ENCODE measurements at regions not wholly inside any gene's neighbourhood (a gene's known extent, or its start where the extent isn't known, plus 50 kb on each side); places are given as distances from the start of the nearest gene placed in this dataset.

GRCh38 chr2:126358122-126358521 is 297.8 kb upstream of the GYPC start:
- no peaks in the 10 kb centered on the region for H3K36me3 Mint-ChIP-seq (ENCODE audit: low read depth)
- H3K4me3 Mint-ChIP-seq = no peak overlapping the region

GRCh38 chr2:126359494-126359893 is 296.5 kb upstream of the GYPC start:
- no peak overlapping the region for H3K27ac Mint-ChIP-seq
- Histone ChIP-seq H3K9me2 (ENCODE audit: insufficient read depth) (no peaks in the 10 kb centered on the region), H3K4me3 (no peak overlapping the region), H3K4me2 (no peak overlapping the region), H3K27me3 (ENCODE audit: insufficient read depth) (no peaks in the 10 kb centered on the region), H3K4me1 (ENCODE audit: insufficient read depth) (no peaks in the 10 kb centered on the region), H3F3A (replicated peaks; ENCODE audit: low read depth) (no peaks in the 10 kb centered on the region), H4K20me1 (replicated peaks; ENCODE audit: insufficient read depth) (no peaks in the 10 kb centered on the region), H3K36me3 (ENCODE audit: insufficient read depth) (no peaks in the 10 kb centered on the region), H3K79me2 (replicated peaks; ENCODE audit: insufficient read depth) (no peaks in the 10 kb centered on the region), H2AFZ (no peak overlapping the region), H3K27ac (ENCODE audit: low read depth) (no peak overlapping the region)
- TF ChIP-seq, protein P1, sequence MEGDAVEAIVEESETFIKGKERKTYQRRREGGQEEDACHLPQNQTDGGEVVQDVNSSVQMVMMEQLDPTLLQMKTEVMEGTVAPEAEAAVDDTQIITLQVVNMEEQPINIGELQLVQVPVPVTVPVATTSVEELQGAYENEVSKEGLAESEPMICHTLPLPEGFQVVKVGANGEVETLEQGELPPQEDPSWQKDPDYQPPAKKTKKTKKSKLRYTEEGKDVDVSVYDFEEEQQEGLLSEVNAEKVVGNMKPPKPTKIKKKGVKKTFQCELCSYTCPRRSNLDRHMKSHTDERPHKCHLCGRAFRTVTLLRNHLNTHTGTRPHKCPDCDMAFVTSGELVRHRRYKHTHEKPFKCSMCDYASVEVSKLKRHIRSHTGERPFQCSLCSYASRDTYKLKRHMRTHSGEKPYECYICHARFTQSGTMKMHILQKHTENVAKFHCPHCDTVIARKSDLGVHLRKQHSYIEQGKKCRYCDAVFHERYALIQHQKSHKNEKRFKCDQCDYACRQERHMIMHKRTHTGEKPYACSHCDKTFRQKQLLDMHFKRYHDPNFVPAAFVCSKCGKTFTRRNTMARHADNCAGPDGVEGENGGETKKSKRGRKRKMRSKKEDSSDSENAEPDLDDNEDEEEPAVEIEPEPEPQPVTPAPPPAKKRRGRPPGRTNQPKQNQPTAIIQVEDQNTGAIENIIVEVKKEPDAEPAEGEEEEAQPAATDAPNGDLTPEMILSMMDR (conservative IDR thresholded peaks at IDR 0.05; ENCODE audit: low read depth in 2 of 2) = peak; percentile 29 to 38
- TF ChIP-seq ZNF331 (CRISPR knock-in tag; IDR thresholded peaks at IDR 0.05; ENCODE audit: low read depth) (no peak), EZH2phosphoT487 (IDR thresholded peaks at IDR 0.05; ENCODE audit: unreplicated experiment) (no peak)
- H3K27me3 Mint-ChIP-seq (ENCODE audit: insufficient read depth, low read depth, poor library complexity) = no peaks in the 10 kb centered on the region
- H3K36me3 Mint-ChIP-seq (ENCODE audit: low read depth) = no peaks in the 10 kb centered on the region
- H3K9me3 Mint-ChIP-seq = no peaks in the 10 kb centered on the region
- ATAC-seq (no peak; the same call in 1 of the 3 replicates), DNase-seq (ENCODE audit: low spot score) (peak; percentile 33)
- no peak overlapping the region for H3K4me3 Mint-ChIP-seq
- no peaks in the 10 kb centered on the region for H3K4me1 Mint-ChIP-seq

More at GRCh38 chr2:126358122-126358521, 297.8 kb upstream of the GYPC start:
- DNase-seq (ENCODE audit: low spot score) (no peak), ATAC-seq (no peak)
- no peaks in the 10 kb centered on the region for H3K79me2 ChIP-seq (replicated peaks; ENCODE audit: insufficient read depth)
- H3K36me3 ChIP-seq (ENCODE audit: insufficient read depth) = peaks cover 3% of the 10 kb centered on the region; the same call in 1 of the 2 replicates
- H3K27ac Mint-ChIP-seq = no peak overlapping the region
- H3F3A ChIP-seq (replicated peaks; ENCODE audit: low read depth) = no peaks in the 10 kb centered on the region
- no peaks in the 10 kb centered on the region for H3K27me3 Mint-ChIP-seq (ENCODE audit: insufficient read depth, low read depth, poor library complexity)
- H3K4me3 ChIP-seq = no peak overlapping the region
- no peaks in the 10 kb centered on the region for H3K4me1 ChIP-seq (ENCODE audit: insufficient read depth)
- H4K20me1 ChIP-seq (replicated peaks; ENCODE audit: insufficient read depth) = no peaks in the 10 kb centered on the region
- no peaks in the 10 kb centered on the region for H3K27me3 ChIP-seq (ENCODE audit: insufficient read depth)
- no peak overlapping the region for H3K4me2 ChIP-seq
- H3K27ac ChIP-seq (ENCODE audit: low read depth) = no peak overlapping the region
- no peak for TF ChIP-seq EZH2phosphoT487 (IDR thresholded peaks at IDR 0.05; ENCODE audit: unreplicated experiment)
- H2AFZ ChIP-seq = no peak overlapping the region
- H3K9me2 ChIP-seq (ENCODE audit: insufficient read depth) = no peaks in the 10 kb centered on the region
- H3K9me3 Mint-ChIP-seq = no peaks in the 10 kb centered on the region
- H3K4me1 Mint-ChIP-seq = no peaks in the 10 kb centered on the region

GRCh38 chr2:126367361-126367760 is 288.6 kb upstream of the GYPC start:
- H2AFZ ChIP-seq = no peak overlapping the region
- H3K9me3 Mint-ChIP-seq = no peaks in the 10 kb centered on the region; the same call in 2 of the 3 replicates
- no peaks in the 10 kb centered on the region for H3K27me3 ChIP-seq (ENCODE audit: insufficient read depth)
- H3K9me2 ChIP-seq (ENCODE audit: insufficient read depth) = no peaks in the 10 kb centered on the region
- no peaks in the 10 kb centered on the region for H3K36me3 ChIP-seq (ENCODE audit: insufficient read depth)
- no peak overlapping the region for H3K4me3 ChIP-seq
- no peaks in the 10 kb centered on the region for H3K79me2 ChIP-seq (replicated peaks; ENCODE audit: insufficient read depth)
- H3K4me3 Mint-ChIP-seq = no peak overlapping the region
- no peaks in the 10 kb centered on the region for H3K36me3 Mint-ChIP-seq (ENCODE audit: low read depth)
- DNase-seq (ENCODE audit: low spot score) = no peak
- H3K4me1 ChIP-seq (ENCODE audit: insufficient read depth) = no peaks in the 10 kb centered on the region
- H3K4me1 Mint-ChIP-seq = peaks cover 6% of the 10 kb centered on the region; the same call in 2 of the 3 replicates
- no peak overlapping the region for H3K4me2 ChIP-seq
- no peaks in the 10 kb centered on the region for H3F3A ChIP-seq (replicated peaks; ENCODE audit: low read depth)
- H4K20me1 ChIP-seq (replicated peaks; ENCODE audit: insufficient read depth) = no peaks in the 10 kb centered on the region
- no peak for ATAC-seq
- peaks cover 4% of the 10 kb centered on the region for H3K27me3 Mint-ChIP-seq (ENCODE audit: insufficient read depth, low read depth, poor library complexity)
- H3K27ac Mint-ChIP-seq = no peak overlapping the region
- no peak overlapping the region for H3K27ac ChIP-seq (ENCODE audit: low read depth)
- TF ChIP-seq ZNF331 (CRISPR knock-in tag; IDR thresholded peaks at IDR 0.05; ENCODE audit: low read depth) (no peak), JUNB (IDR thresholded peaks at IDR 0.05; ENCODE audit: unreplicated experiment) (no peak)
- TF ChIP-seq, protein P1 (conservative IDR thresholded peaks at IDR 0.05; ENCODE audit: low read depth in 2 of 2) = no peak
- TF ChIP-seq, protein P2, sequence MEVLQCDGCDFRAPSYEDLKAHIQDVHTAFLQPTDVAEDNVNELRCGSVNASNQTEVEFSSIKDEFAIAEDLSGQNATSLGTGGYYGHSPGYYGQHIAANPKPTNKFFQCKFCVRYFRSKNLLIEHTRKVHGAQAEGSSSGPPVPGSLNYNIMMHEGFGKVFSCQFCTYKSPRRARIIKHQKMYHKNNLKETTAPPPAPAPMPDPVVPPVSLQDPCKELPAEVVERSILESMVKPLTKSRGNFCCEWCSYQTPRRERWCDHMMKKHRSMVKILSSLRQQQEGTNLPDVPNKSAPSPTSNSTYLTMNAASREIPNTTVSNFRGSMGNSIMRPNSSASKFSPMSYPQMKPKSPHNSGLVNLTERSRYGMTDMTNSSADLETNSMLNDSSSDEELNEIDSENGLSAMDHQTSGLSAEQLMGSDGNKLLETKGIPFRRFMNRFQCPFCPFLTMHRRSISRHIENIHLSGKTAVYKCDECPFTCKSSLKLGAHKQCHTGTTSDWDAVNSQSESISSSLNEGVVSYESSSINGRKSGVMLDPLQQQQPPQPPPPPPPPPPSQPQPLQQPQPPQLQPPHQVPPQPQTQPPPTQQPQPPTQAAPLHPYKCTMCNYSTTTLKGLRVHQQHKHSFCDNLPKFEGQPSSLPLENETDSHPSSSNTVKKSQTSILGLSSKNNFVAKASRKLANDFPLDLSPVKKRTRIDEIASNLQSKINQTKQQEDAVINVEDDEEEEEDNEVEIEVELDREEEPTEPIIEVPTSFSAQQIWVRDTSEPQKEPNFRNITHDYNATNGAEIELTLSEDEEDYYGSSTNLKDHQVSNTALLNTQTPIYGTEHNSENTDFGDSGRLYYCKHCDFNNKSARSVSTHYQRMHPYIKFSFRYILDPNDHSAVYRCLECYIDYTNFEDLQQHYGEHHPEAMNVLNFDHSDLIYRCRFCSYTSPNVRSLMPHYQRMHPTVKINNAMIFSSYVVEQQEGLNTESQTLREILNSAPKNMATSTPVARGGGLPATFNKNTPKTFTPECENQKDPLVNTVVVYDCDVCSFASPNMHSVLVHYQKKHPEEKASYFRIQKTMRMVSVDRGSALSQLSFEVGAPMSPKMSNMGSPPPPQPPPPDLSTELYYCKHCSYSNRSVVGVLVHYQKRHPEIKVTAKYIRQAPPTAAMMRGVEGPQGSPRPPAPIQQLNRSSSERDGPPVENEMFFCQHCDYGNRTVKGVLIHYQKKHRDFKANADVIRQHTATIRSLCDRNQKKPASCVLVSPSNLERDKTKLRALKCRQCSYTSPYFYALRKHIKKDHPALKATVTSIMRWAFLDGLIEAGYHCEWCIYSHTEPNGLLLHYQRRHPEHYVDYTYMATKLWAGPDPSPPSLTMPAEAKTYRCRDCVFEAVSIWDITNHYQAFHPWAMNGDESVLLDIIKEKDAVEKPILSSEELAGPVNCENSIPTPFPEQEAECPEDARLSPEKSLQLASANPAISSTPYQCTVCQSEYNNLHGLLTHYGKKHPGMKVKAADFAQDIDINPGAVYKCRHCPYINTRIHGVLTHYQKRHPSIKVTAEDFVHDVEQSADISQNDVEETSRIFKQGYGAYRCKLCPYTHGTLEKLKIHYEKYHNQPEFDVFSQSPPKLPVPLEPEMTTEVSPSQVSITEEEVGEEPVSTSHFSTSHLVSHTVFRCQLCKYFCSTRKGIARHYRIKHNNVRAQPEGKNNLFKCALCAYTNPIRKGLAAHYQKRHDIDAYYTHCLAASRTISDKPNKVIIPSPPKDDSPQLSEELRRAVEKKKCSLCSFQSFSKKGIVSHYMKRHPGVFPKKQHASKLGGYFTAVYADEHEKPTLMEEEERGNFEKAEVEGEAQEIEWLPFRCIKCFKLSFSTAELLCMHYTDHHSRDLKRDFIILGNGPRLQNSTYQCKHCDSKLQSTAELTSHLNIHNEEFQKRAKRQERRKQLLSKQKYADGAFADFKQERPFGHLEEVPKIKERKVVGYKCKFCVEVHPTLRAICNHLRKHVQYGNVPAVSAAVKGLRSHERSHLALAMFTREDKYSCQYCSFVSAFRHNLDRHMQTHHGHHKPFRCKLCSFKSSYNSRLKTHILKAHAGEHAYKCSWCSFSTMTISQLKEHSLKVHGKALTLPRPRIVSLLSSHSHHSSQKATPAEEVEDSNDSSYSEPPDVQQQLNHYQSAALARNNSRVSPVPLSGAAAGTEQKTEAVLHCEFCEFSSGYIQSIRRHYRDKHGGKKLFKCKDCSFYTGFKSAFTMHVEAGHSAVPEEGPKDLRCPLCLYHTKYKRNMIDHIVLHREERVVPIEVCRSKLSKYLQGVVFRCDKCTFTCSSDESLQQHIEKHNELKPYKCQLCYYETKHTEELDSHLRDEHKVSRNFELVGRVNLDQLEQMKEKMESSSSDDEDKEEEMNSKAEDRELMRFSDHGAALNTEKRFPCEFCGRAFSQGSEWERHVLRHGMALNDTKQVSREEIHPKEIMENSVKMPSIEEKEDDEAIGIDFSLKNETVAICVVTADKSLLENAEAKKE (CRISPR knock-in tag; IDR thresholded peaks at IDR 0.05) = no peak
